NCI-H345 treated with DMSO at 0.1 percent for 48 hours (cell line): ENCODE measurements at regions not wholly inside any gene's neighbourhood (a gene's known extent, or its start where the extent isn't known, plus 50 kb on each side); places are given as distances from the start of the nearest gene placed in this dataset.
"Not testable (repeated sequence)": the region's sequence is repeated elsewhere in the genome, so short reads cannot be mapped to it uniquely, and the experiment has no call there.

Experiments used
- DNase-seq: peaks from one replicate; lab custom pipeline; 2025; ENCODE audit not compliant: unreplicated experiment; lab: John Stamatoyannopoulos, UW

DNA sequence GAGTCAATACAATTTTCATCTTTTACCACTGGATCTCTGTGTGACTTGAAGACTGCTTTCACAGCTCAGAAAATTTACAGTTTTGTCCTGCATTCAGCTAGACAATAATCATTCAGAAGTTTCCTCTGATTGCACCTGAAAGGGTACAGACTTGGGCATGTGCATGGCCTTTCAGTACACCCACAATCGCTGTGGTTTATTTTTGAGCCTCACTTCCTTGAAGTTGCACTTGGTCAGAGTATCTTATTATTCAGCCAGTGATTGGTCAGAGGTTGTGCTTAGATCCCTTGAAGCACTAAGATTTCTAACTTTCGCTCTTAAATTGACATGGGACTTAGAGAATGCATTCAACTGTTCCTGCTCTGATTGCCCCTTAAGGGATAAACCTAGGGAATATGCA, 508.2 kb downstream of the FAM181B start:
- DNase-seq, result no peak

DNA sequence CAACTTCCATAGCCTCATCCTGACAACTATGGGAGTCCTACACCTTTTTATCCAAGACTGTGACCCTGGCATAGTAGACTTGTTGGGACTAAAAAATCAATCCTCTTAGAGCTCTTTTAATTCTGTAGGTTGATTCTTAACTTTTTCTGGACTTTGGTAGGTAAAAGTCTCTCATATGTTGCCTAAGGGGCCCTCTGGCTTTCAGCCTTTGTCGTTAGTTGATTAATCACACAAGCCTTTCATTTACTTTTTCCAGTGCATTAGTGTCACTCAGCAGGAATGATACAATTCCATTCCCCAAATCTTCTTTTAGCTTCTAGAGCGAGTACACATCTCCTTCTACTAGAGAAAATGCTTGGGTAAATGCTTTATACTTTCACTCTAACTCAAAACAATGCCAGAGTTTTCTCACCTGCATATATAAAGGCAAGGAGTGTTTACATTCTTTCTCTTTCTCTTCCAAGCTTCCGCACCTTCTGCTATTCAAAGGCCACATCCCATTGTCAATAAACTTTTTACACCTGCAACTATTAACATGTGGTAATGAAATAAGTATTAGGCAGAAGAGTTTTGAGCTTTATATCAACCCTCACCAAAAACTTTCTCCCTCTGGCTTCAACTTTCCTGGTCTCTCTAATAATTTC, 516.6 kb downstream of the FAM181B start:
- peak; percentile 9 for DNase-seq

DNA sequence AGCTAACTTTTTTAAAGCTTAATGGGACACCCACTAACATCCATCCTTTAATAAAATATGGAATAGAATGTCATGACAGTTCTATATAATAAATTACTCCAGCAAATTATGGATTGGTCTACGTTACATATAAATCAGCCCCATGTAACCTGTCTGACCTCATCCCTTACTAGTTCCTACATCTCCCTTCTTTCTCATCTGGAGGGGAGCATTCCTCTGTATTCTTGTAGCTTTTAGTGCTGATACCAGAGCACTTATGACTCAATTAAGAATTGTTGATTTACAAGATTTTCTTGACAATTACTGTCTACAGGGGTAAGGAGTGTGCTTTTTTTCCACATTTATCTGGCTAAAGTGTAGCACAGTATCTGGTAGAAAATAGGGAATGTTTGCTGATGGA, 523.7 kb downstream of the FAM181B start:
- no peak for DNase-seq

DNA sequence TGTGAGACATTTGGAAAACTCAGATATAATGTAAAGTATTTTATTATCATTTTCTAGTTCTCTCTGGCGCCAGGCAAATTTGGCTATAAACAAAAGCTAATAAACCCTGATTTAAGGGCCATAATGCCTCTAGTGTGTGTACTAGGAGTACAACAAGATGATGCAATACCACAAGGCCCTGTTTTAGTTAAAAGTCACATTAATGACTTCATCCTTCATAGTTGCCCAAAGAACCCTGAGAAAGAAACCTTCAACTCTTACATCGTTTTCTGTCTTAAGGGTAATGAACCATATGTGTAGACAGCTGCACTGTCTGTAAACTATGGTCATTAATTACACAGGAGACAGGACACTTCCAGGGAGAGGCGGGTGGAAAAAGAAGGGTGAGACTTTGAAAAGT, 538.4 kb downstream of the FAM181B start:
- DNase-seq, result no peak

DNA sequence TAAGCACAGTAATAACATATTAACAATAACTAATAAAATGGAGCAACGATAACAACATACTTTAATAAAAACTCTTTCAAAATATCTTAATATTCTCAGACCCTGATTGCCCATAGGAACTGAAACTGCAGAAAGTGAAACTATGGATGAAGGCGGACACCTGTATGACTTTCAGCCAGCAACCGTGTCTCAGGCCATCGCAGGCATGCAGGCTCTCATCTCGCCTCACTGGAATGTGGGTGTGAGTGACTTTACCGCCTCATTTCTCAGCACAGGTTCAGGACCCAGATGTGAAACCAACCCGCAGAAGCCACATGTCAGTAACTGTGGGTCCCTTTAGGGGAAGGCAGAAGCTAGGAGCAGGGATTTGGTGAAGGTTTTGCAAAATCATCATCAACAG, 539.1 kb downstream of the FAM181B start:
- no peak for DNase-seq

DNA sequence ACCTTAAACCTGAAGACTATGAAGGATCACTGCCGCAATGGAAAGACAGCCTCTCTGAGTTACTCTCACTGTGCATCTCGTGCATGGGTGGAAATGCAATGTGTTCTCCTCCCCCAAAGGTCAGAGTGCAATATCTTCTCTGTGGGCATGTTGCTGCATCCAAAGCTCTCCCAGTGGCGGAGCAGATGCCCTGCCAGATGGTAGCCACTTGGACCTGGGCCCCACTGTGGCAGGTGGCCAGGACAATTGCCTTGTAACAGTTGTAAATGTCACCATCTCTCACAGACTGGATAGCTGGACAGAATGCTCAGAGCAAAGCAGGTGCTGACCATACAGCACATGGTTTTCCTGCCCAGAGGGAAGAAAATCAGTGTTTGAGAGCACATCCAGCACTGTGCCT, 542.0 kb downstream of the FAM181B start:
- no peak for DNase-seq

DNA sequence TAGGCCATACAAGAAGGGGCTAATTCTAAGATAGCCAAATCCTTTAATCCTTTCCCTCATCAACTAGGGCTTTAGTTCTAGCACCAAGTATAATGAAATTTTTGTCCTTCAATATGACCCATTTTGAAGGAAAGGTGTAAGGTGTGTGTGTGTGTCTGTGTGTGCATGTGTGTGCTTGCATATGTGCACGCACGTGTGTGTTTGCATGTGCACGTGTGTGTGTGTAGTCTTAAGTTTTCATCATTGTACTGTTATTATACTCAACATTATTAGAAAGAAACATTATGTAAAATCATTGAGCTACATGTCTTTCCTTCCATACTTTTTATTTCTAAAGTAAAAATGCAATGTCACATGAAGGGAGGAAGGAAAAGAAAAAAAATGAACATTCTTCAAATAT, 547.7 kb downstream of the FAM181B start:
- no peak for DNase-seq

DNA sequence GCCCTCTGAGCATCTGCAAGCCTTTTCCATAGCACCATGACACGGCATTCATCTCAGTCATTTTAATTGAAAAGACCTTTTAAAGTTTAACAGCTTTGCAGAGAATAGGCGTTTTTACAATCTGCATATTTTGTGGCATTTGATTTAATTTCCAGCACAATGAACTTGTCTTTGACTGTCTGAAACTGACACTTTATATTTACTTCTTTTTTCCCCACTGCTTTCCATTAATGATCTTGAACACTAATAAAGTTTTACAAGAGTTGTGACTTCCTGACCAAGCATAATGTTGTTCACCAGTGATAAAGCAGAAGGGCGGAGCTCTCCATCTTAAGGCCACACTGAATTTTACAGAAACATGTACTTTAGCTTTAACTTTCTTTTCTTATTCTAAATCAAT, 548.7 kb downstream of the FAM181B start:
- no peak for DNase-seq

DNA sequence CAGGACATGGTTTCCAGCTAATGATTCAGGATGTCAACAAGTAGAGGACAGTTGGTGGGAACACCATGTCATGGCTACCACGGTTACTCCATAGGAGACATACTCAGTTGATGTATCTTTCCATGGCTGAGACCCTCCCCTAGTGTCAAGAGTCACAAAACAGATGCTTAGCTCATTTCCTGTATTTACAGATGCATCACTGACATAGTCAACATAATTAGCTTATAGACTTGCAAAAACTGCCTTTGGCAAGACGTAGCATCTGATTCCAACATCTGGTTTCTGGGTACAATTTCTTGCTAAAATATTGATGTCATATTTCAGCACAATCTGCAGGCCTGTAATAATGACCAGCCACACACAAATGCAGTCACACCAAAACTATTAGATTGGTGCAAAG, 550.3 kb downstream of the FAM181B start:
- DNase-seq, result no peak

DNA sequence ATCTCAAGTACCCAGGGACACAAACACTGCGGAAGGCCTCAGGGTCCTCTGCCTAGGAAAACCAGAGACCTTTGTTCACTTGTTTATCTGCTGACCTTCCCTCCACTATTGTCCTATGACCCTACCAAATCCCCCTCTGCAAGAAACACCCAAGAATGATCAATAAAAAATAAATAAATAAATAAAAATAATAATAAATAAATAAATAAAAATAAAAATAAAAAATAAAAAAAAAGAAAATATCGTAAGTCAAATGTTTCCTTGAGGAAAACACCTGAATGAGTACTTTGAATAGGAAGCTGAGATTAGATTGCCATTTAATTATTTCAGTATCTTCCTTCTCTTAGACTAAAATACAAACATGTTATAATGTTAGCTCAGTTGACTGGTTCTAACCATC, 551.0 kb downstream of the FAM181B start:
- not testable (repeated sequence) for DNase-seq

DNA sequence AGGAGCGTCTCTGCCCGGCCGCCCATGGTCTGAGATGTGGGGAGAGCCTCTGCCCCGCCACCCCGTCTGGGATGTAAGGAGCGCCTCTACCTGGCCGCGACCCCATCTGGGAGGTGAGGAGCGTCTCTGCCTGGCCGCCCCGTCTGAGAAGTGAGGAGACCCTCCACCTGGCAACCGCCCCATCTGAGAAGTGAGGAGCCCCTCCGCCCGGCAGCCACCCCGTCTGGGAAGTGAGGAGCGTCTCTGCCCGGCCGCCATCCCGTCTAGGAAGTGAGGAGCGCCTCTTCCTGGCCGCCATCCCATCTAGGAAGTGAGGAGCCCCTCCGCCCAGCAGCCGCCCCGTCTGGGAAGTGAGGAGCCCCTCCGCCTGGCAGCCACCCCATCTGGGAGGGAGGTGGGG, 551.9 kb downstream of the FAM181B start:
- DNase-seq, result not testable (repeated sequence)

DNA sequence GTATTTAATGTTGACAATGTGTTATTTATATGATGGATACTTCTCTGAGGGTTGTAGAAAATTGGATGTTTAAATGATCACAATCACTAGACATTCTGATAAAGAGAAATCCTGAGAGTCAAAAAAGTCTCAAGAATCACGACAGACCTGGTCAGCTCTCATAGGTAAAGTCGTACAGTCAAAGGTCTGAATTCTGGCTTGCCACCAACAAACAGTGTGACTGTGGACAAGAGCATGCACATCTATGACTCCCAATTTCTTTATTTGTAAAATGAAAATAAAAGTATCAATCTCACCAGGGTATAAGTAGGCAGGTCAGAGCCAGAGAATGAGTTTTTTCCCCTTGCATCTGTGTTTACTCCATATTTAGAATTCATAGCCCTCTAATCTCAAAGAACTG, 556.7 kb downstream of the FAM181B start:
- DNase-seq, result no peak

DNA sequence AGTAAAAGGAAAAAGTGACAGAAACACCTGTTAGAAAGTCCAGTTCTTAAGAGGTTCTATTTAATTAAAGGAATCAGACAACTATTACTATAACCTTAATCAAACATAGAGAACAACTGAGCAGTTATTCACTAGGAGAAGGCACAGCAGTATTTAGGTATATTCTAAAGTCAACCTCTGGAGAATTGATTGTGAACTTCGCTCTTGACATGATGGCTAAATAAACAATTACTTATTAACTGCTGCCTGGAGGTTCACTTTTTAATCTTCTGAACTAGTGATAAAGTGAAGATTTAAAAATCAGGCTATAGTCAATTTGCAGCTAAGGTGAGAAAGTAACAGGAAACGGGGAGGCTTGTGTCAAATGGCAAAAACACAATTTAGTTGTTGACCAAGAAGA, 557.3 kb downstream of the FAM181B start:
- no peak for DNase-seq

DNA sequence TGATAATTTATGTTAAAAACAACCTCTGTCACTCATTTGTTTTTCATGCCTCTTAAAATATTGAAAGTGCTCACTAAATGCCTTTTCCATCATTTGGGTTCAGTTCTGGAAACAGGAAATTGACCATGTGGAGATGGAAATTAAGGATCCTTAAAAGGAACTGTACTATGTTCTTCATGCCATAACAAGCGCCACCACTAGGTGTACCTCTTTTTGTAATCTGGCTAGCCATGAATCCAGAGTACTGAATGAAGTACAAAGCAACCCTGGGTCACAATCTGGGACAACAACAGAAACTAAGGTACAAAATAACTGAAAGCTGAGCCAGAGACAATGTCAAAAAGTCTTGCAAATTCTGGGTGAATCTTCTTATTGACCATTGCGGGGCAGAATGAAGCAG, 559.1 kb downstream of the FAM181B start:
- no peak for DNase-seq

DNA sequence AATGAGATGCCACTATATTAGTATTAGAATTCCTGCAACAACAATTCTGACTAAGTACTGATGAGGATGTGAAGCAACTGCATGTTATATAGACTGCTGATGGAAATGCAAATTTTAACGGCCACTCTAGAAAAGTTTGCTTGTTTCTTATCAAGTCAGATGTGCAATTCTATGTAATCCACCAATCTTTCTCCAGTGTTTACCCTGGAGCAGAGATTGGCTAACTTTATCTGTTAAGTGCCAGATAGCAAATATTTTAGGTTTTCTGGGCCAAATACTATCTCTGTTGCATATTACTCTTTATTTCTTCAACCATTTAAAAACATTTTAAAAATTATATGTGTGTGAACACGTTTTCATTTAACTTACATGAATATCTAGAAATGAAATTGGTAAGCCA, 586.9 kb downstream of the FAM181B start:
- DNase-seq, result no peak

DNA sequence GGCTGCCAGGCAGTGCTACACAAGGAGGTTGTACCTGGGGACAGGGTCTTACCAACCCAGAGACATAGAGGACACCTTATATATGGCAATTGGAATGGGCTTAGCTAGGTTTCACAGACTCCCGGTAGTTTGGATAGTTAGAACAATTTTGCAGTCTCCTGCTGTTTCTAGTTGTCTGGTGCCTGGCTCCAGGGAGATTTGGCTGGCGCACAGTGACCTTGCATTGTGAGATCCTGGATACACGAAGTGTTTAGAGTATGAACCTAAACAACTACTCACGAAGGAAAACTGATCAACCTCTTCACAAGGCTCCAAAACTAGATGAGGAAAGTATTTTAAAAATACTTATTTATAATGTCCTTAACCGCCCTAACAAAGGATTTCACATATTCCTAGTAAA, 614.7 kb downstream of the FAM181B start:
- no peak for DNase-seq

DNA sequence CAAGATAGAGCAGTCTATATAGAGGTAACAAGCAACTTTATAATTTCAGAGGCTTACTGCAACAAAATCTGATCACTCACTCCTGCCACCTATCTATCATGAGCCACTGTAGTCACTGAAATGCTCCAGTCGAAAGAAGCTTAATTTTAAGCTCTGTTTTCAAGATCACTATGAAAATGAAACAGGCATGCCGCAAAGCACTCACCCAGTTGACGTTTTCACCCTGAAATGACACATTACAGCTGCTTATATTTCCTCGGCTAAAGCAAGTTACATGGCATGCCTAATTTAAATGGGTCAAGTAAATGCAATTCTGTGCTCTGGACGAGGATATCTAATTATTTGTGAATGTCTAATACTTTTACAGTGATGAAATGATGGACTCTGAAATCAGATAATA, 616.3 kb downstream of the FAM181B start:
- no peak for DNase-seq

DNA sequence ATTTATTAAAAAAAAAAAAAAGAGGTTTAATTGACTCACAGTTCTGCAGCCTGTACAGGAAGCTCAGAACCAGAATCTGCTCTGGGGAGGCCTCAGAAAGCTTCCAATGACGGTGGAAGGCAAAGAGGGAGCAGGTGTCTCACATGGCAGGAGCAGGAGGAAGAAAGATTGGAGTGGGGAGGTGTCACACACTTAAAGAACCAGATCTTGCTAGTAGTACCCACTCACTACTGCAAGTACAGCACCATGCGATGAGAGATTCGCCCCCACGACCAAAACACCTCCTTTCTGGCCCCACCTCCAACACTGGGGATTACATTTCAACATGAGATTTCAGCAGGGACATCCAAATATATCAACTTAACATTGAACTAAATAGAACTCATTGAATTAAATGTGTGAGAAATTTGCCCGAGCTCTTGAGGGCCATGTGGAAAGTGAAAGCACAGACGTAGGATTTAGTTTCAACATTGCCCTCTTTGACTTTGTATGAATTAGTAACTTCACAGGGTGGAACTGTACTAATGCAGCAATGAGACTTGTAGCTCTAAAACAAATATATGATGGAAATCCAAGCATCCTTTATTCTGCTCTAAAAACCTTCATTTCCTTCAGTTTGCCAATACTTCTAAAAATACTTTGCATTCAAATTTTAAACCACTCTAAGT, 628.2 kb downstream of the FAM181B start:
- DNase-seq, result no peak

DNA sequence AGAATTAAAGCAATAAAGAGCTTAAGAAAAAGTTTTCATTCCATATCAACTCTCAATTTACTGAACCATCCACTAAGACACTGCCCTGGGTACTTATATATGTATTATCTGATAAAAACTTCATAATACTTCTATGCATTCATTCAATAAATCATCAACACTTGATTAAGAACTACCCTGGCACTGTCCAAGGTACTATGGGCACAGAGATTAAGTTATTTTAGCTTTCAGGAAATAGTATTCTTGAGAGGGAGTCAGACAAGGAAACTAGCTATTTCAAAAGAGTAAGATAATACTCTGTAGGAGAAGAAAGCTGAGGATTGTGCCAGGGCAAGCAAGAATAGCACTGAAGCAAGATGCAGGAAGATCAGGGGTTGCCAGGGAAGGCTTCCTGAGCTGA, 640.8 kb downstream of the FAM181B start:
- DNase-seq, result no peak

DNA sequence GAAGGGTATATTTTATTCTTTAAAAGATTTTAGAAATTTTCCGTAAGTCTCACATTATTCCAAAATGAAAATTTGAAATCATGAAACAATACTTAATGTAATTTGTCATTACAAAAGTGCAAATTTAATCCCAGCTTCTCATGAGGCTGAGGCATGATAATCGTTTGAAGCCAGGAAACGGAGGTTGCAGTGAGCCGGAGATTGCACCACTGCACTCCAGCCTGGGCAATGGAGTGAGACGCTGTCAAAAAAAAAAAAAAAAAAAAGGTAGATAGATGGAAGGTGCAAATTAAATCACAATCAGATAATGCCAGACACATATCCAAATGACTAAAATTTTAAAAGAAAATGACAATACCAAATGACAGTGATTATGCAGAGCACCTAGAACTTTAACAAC, 644.2 kb downstream of the FAM181B start:
- no peak for DNase-seq

DNA sequence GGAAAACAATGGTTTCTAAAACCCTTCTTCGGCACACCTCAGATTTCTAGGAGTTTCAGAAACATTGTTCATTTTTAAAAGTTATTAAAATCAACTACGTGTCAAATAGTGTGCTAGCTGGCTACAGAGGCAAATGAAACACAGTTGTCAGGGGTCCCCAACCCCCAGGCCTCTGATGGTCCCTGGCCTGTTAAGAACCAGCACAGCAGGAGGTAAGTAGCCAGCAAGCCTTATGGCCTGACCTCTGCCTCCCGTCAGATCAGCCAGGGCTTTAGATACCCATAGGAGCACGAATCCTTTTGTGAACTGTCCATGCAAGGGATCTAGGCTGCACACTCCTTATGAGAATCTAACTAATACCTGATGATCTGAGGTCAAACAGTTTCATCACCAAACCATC, 648.2 kb downstream of the FAM181B start:
- no peak for DNase-seq

DNA sequence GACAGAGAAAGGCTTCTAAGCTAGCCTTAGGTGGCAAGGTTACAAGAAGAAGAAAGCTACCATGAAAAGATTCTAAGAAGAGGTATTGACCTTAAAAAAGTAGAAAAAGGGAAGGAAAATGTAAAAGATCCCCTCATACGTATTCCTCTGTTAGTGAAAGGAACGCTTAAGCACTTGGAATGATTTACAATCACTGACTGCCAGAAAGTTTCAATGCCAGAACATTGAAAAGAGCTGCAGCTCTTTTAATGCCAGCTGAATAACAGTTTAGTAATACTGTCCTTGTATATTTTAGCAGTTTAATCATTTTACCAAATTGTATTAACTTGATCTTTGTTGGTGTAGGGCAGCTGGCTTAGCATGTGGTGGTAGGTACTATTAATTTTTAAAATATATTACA, 650.7 kb downstream of the FAM181B start:
- DNase-seq, result no peak

DNA sequence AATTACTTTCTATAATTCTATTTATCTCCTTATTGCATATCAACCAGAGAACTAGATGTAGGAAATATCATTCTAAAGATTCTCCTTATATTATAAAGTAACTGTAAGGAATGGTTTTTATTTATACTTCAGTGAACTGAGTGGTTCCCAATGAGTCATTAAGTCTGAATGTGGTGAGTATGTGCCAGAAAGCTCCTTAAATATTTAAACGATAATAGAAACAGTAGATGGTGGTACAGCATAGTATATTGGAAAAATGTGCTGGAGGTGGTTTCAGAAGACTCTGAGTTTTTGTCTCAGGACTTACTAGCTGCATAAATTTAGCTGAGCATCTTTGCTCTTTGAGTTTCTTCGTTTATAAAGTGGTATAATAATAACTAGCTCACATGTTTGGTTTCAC, 653.5 kb downstream of the FAM181B start:
- no peak for DNase-seq
